HUDEP-2 (cell line): ENCODE measurements at regions not wholly inside any gene's neighbourhood (a gene's known extent, or its start where the extent isn't known, plus 50 kb on each side); places are given as distances from the start of the nearest gene placed in this dataset.
"Not testable (repeated sequence)": the region's sequence is repeated elsewhere in the genome, so short reads cannot be mapped to it uniquely, and the experiment has no call there.

Experiments
- DNase-seq, 76 experiments: peaks; one replicate each; lab custom pipeline; 2025; ENCODE audit not compliant: unreplicated experiment in 76 of 76; lab: John Stamatoyannopoulos, UW

GRCh38 chr17:22303865-22304264, 611.5 kb downstream of the KCNJ18 start:
- no peak for DNase-seq

GRCh38 chr17:22304667-22305303, 612.5 kb downstream of the KCNJ18 start:
- DNase-seq = no peak

- no peak for DNase-seq
Observed at GRCh38 chr17:22305356-22306071, 613.2 kb downstream of the KCNJ18 start.

GRCh38 chr17:22310292-22310691, 618.0 kb downstream of the KCNJ18 start:
- not testable (repeated sequence) for DNase-seq

GRCh38 chr17:22310717-22311686, 618.7 kb downstream of the KCNJ18 start:
- no peak for DNase-seq

- not testable (repeated sequence) for DNase-seq
Observed at GRCh38 chr17:22321001-22321400, 628.7 kb downstream of the KCNJ18 start.

GRCh38 chr17:22322893-22323550, 630.7 kb downstream of the KCNJ18 start:
- not testable (repeated sequence) for DNase-seq

GRCh38 chr17:22337467-22337866, 645.1 kb downstream of the KCNJ18 start:
- DNase-seq = no peak

- DNase-seq = not testable (repeated sequence)
Observed at GRCh38 chr17:22356603-22357002, 664.3 kb downstream of the KCNJ18 start.

GRCh38 chr17:22370988-22371387, 678.7 kb downstream of the KCNJ18 start:
- DNase-seq = not testable (repeated sequence)

GRCh38 chr17:22373911-22374310, 681.6 kb downstream of the KCNJ18 start:
- no peak for DNase-seq

GRCh38 chr17:22374741-22375140, 682.4 kb downstream of the KCNJ18 start:
- DNase-seq = no peak

- not testable (repeated sequence) for DNase-seq
Observed at GRCh38 chr17:22376747-22377146, 684.4 kb downstream of the KCNJ18 start.

GRCh38 chr17:22378748-22379147, 686.4 kb downstream of the KCNJ18 start:
- not testable (repeated sequence) for DNase-seq

- DNase-seq = not testable (repeated sequence)
Observed at GRCh38 chr17:22381589-22381988, 689.3 kb downstream of the KCNJ18 start.

GRCh38 chr17:22383772-22384460, 691.6 kb downstream of the KCNJ18 start:
- DNase-seq = not testable (repeated sequence)

- DNase-seq = not testable (repeated sequence)
Observed at GRCh38 chr17:22384461-22384800, 692.1 kb downstream of the KCNJ18 start.

GRCh38 chr17:22398446-22398845, 706.1 kb downstream of the KCNJ18 start:
- not testable (repeated sequence) for DNase-seq

GRCh38 chr17:22399037-22399436, 706.7 kb downstream of the KCNJ18 start:
- not testable (repeated sequence) for DNase-seq

GRCh38 chr17:22405080-22405479, 712.8 kb downstream of the KCNJ18 start:
- not testable (repeated sequence) for DNase-seq
